B cell (primary cell): ENCODE measurements at regions not wholly inside any gene's neighbourhood (a gene's known extent, or its start where the extent isn't known, plus 50 kb on each side); places are given as distances from the start of the nearest gene placed in this dataset.

Experiments used
- ATAC-seq: fragments of 200-7000 bp; cut with Tn5 transposase; one replicate; pipeline ENCODE4 v1.10.0; 2021; ENCODE audit warnings: low read depth, mild to moderate bottlenecking, moderate number of reproducible peaks, moderate library complexity
- CTCF ChIA-PET: fragments of 350-600 bp; sonication (Branson Sonifier 250); formaldehyde crosslinking; loops from one replicate; lab custom pipeline; 2021; ENCODE audit warnings: antibody characterized with exemption, inconsistent platforms; lab: Charles Lee
- POLR2A ChIA-PET: fragments of 350-600 bp; sonication (Branson Sonifier 250); formaldehyde crosslinking; loops from one replicate; lab custom pipeline; 2021; ENCODE audit warnings: antibody characterized with exemption; lab: Charles Lee
- DNase-seq: peaks from one replicate; pipeline ENCODE4 v3.0.0; 2013
- H2AFZ ChIP-seq: 2 replicates; pipeline ENCODE4 v1.6.1; 2012; ENCODE audit warnings: mild to moderate bottlenecking, low read depth, low read length; ENCODE audit not compliant: insufficient read depth, poor library complexity, severe bottlenecking
- H3K27ac ChIP-seq, 2 donors: 1 replicate in 1 of 2; 2 replicates in 1 of 2; pipeline ENCODE4 v1.5.1; 2012 to 2013; ENCODE audit warnings: low read length in 2 of 2, mild to moderate bottlenecking in 2 of 2, moderate library complexity in 1 of 2
- H3K27me3 ChIP-seq, 4 experiments: fragments of 200-600 bp in 1 of 4; sonication (generic) in 1 of 4; replicated peaks in 1 of 4; 1 replicate in 2 of 4; 2 replicates in 2 of 4; pipeline versions ENCODE4 v1.6.1 to v1.7.0; 2013 to 2016; ENCODE audit warnings: low read length in 3 of 4, mild to moderate bottlenecking in 2 of 4, mixed read lengths in 1 of 4, moderate library complexity in 1 of 4; ENCODE audit not compliant: insufficient read depth in 4 of 4, control insufficient read depth in 3 of 4; ENCODE audit errors: control extremely low read depth in 1 of 4
- H3K36me3 ChIP-seq, 2 experiments: replicated peaks in 1 of 2; 1 replicate in 1 of 2; 2 replicates in 1 of 2; pipeline versions ENCODE4 v1.6.1 to v1.7.1; 2013; ENCODE audit warnings: low read length in 1 of 2; ENCODE audit not compliant: insufficient read depth in 2 of 2, control insufficient read depth in 1 of 2; ENCODE audit errors: control extremely low read depth in 1 of 2, extremely low read depth in 1 of 2
- H3K4me1 ChIP-seq, 2 donors: fragments of 200-600 bp in 1 of 2; sonication (generic) in 1 of 2; 1 replicate in 1 of 2; 2 replicates in 1 of 2; pipeline versions ENCODE4 v1.5.1 to v1.6.1; 2013 to 2017; ENCODE audit warnings: low read length in 2 of 2; ENCODE audit not compliant: control insufficient read depth in 2 of 2, insufficient read depth in 2 of 2
- H3K4me2 ChIP-seq: replicated peaks from 2 replicates; pipeline ENCODE3; 2012; ENCODE audit warnings: mild to moderate bottlenecking, low read depth, low read length; ENCODE audit not compliant: poor library complexity, severe bottlenecking
- H3K4me3 ChIP-seq, 5 experiments: fragments of 200-600 bp in 1 of 5; sonication (generic) in 1 of 5; 1 replicate in 3 of 5; 2 replicates in 2 of 5; pipeline versions ENCODE4 v1.5.1 to v1.7.0; 2011 to 2016; ENCODE audit warnings: low read length in 4 of 5, mild to moderate bottlenecking in 4 of 5, low read depth in 2 of 5, control low read depth in 1 of 5, moderate library complexity in 1 of 5; ENCODE audit not compliant: insufficient read depth in 1 of 5; ENCODE audit errors: control extremely low read depth in 1 of 5, extremely low read depth in 1 of 5
- H3K79me2 ChIP-seq: fragments of 200-600 bp; sonication (generic); one replicate; pipeline ENCODE4 v1.6.0; 2016; ENCODE audit warnings: low read length; ENCODE audit not compliant: control insufficient read depth, insufficient read depth
- H3K9ac ChIP-seq: fragments of 200-600 bp; sonication (generic); 2 replicates; pipeline ENCODE4 v1.6.1; 2017; ENCODE audit warnings: mild to moderate bottlenecking, low read length, moderate library complexity
- H3K9me3 ChIP-seq, 3 donors: one replicate each; pipeline versions ENCODE4 v1.6.1 to v1.7.1; 2013; ENCODE audit warnings: low read length in 2 of 3; ENCODE audit not compliant: control insufficient read depth in 2 of 3, insufficient read depth in 1 of 3; ENCODE audit errors: control extremely low read depth in 1 of 3
- H4K20me1 ChIP-seq: 2 replicates; pipeline ENCODE4 v1.6.0; 2012; ENCODE audit warnings: mild to moderate bottlenecking, low read length; ENCODE audit not compliant: insufficient read depth, control insufficient read depth, poor library complexity, severe bottlenecking
- H3K27ac Mint-ChIP-seq: one replicate; pipeline ENCODE4 v1.8.0; 2021; ENCODE audit warnings: mixed read lengths
- H3K27me3 Mint-ChIP-seq: one replicate; pipeline ENCODE4 v1.8.0; 2021; ENCODE audit warnings: mixed read lengths
- H3K4me1 Mint-ChIP-seq: one replicate; pipeline ENCODE4 v1.8.0; 2021; ENCODE audit warnings: mixed read lengths
- H3K4me3 Mint-ChIP-seq: one replicate; pipeline ENCODE4 v1.8.0; 2021; ENCODE audit warnings: mixed read lengths
- H3K9me3 Mint-ChIP-seq: one replicate; pipeline ENCODE4 v1.8.0; 2022; ENCODE audit warnings: mixed read lengths; ENCODE audit not compliant: insufficient read depth
- EZH2 ChIP-seq: IDR thresholded peaks from 2 replicates; pipeline ENCODE4 v1.6.1; 2012; ENCODE audit warnings: borderline replicate concordance, low read depth, mild to moderate bottlenecking, moderate library complexity, low read length; ENCODE audit not compliant: insufficient read depth, poor library complexity, severe bottlenecking
- WGBS: methylation state at CpG from one replicate; pipeline ENCODE4 v1.1.5; 2013; ENCODE audit warnings: missing lambda C conversion rate; ENCODE audit not compliant: insufficient coverage; 5-methylcytosine and 5-hydroxymethylcytosine counted together
- intact Hi-C: fragments of 100-400 bp; cut with micrococcal nuclease; formaldehyde crosslinking; loops from one replicate; pipeline ENCODE4 v1.10.0; 2022
- TF ChIP-seq, protein P1 (sequence below): fragments of 200-600 bp; IDR thresholded peaks from one replicate; pipeline ENCODE4 v1.8.0; 2022; ENCODE audit warnings: antibody characterized with exemption, mild to moderate bottlenecking

DNA sequence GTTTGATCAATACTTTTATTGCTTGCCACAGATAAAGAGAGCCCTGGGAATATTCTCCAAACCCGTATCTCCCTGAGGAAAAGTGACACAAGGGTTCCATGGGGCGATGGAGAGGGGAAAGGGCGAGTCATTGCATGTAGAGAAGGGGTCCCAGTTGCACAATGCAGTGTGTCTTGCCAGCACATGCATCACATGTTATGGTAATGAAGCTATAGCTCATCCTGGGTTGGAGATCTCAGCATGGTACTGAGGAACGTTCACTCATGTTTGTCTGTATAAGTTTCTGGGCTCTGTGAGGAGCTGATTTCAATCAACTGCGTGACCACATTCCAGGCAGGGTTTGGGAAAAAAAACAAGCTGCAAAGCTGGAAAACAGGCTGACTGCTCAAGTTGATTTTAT is 220.7 kb upstream of the MC4R start:
- Histone ChIP-seq H3K27ac (no peak overlapping the region), H4K20me1 (no peaks in the 10 kb centered on the region), H3K9me3 (no peaks in the 10 kb centered on the region), H3K27me3 (no peaks in the 10 kb centered on the region), H2AFZ (no peak overlapping the region), H3K4me2 (no peak overlapping the region), H3K4me1 (no peaks in the 10 kb centered on the region), H3K36me3 (no peaks in the 10 kb centered on the region), H3K9ac (no peak overlapping the region), H3K79me2 (no peaks in the 10 kb centered on the region), H3K4me3 (no peak overlapping the region)
- TF ChIP-seq, protein P1, sequence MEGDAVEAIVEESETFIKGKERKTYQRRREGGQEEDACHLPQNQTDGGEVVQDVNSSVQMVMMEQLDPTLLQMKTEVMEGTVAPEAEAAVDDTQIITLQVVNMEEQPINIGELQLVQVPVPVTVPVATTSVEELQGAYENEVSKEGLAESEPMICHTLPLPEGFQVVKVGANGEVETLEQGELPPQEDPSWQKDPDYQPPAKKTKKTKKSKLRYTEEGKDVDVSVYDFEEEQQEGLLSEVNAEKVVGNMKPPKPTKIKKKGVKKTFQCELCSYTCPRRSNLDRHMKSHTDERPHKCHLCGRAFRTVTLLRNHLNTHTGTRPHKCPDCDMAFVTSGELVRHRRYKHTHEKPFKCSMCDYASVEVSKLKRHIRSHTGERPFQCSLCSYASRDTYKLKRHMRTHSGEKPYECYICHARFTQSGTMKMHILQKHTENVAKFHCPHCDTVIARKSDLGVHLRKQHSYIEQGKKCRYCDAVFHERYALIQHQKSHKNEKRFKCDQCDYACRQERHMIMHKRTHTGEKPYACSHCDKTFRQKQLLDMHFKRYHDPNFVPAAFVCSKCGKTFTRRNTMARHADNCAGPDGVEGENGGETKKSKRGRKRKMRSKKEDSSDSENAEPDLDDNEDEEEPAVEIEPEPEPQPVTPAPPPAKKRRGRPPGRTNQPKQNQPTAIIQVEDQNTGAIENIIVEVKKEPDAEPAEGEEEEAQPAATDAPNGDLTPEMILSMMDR: no peak
- ATAC-seq: no peak
- ChIA-PET POLR2A (no interaction called here), CTCF (no interaction called here)
- WGBS: 76% methylated on average over 5 of the region's 5 CpGs
- H3K9me3 Mint-ChIP-seq: no peaks in the 10 kb centered on the region
- intact Hi-C loops: no loop called here
- no peaks in the 10 kb centered on the region for H3K27me3 Mint-ChIP-seq
- DNase-seq: no peak
- no peak overlapping the region for H3K4me3 Mint-ChIP-seq
- H3K27ac Mint-ChIP-seq: no peak overlapping the region
- no peaks in the 10 kb centered on the region for H3K4me1 Mint-ChIP-seq

DNA sequence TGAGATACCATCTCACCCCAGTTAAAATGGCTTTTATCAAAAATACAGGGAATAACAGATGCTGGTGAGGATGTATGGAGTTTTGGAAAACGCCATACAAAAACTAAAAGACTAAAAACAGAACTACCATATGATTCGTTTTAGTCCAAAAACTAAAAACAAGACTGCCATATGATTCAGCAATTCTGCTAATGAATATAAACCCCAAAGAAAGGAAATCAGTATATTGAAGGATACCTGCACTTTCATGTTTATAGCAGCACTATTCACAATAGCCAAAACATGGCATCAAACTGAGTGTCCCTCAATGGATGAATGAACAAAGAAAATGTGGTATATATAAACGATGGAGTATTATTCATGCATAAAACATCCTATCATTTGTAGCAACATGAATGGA is 224.4 kb upstream of the MC4R start:
- Histone ChIP-seq H3K4me2 (no peak overlapping the region), H4K20me1 (no peaks in the 10 kb centered on the region), H3K9ac (no peak overlapping the region), H3K36me3 (no peaks in the 10 kb centered on the region), H3K27me3 (no peaks in the 10 kb centered on the region), H3K9me3 (no peaks in the 10 kb centered on the region), H3K79me2 (no peaks in the 10 kb centered on the region), H3K4me1 (no peaks in the 10 kb centered on the region), H2AFZ (no peak overlapping the region), H3K27ac (no peak overlapping the region), H3K4me3 (no peak overlapping the region)
- DNase-seq (no peak), ATAC-seq (no peak)
- POLR2A ChIA-PET: no interaction called here
- CTCF ChIA-PET: no interaction called here
- no peaks in the 10 kb centered on the region for H3K9me3 Mint-ChIP-seq
- TF ChIP-seq EZH2: no peak
- TF ChIP-seq, protein P1: no peak
- H3K4me3 Mint-ChIP-seq: no peak overlapping the region
- no peaks in the 10 kb centered on the region for H3K27me3 Mint-ChIP-seq
- no peak overlapping the region for H3K27ac Mint-ChIP-seq
- intact Hi-C loops: no loop called here
- no CpG with 5 or more reads among the region's 3 CpGs for WGBS
- no peaks in the 10 kb centered on the region for H3K4me1 Mint-ChIP-seq
